Omental fat pad (tissue), 3 donors: ENCODE measurements at regions not wholly inside any gene's neighbourhood (a gene's known extent, or its start where the extent isn't known, plus 50 kb on each side); places are given as distances from the start of the nearest gene placed in this dataset.

Experiments
- ATAC-seq: fragments of 150-250 bp; one replicate; pipeline ENCODE4 v1.9.1; 2016; ENCODE audit warnings: mild to moderate bottlenecking, moderate library complexity; ENCODE audit not compliant: low FRiP score
- DNase-seq: peaks from one replicate; pipeline ENCODE4 v3.0.0-alpha.2; 2019; ENCODE audit warnings: low spot score
- CTCF ChIP-seq, 3 donors: fragments of 450-650 bp; IDR thresholded peaks; one replicate each; pipeline ENCODE4 v1.5.1; 2016 to 2017; ENCODE audit warnings: antibody characterized with exemption in 3 of 3, mild to moderate bottlenecking in 3 of 3, moderate library complexity in 2 of 3

GRCh38 chr5:54725391-54726280 is 208.1 kb downstream of the SNX18 start:
- DNase-seq (no peak), ATAC-seq (no peak)
- TF ChIP-seq CTCF (IDR thresholded peaks at IDR 0.05) = no peak

DNA sequence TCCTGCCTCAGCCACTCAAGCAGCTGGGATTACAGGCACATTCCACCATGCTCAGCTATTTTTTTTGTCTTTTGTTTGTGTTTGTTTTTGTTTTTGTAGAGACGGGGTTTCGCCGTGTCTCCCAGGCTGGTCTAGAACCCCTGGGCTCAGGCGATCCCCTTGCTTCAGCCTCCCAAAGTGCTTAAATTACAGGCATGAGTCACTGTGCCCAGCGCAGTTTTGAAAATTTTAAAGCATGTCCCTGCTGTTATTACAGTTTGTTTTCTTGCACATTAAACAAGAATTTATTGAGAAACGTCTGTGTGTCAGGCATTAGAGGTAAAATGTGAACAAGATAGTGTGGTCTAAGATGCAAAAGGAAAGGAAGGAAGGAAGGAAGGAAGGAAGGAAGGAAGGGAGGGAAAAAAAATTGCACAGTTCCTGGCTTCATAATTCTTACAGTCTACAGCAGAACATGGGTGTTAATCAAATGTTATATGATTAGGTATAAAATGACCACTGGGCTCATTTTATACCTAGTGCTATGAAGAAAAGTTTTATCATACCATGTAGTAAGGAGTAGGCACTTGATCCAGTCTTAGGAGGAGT is 205.4 kb downstream of the SNX18 start:
- no peak for ATAC-seq
- TF ChIP-seq CTCF (IDR thresholded peaks at IDR 0.05) = no peak
- DNase-seq = no peak

DNA sequence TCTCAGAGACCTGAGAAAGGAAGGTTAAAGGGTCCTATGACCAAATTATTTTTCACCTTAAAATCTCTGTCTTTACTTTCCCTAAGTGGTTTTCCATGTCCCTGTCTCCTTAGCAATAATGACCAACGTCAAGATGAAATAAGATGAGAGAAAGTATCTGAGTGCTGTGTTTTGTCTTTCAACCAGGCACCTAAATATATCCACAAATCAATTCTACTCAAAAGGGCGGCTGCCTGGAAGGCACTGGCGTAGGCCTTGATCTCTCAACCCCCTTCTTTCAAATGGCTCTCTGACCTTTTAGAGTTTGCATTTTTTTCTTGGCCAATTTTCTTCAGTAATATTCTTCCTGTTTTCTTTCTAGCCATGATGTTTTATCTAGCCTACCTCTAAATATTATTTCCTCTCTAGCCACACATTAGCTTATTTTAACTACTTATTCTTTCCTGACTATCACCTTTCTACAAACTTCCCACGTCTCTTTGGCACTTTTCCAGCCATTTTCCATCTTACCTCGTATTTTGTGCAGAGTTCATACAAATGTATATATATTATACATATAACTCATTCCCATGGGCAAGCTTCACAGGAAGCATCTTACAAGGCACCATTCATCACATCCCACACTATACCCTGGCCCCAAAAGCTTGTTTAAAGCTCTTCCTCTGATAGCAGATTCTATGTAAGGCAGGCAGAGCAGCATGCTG is 204.5 kb downstream of the SNX18 start:
- no peak for ATAC-seq
- DNase-seq = no peak
- TF ChIP-seq CTCF (IDR thresholded peaks at IDR 0.05) = no peak

DNA sequence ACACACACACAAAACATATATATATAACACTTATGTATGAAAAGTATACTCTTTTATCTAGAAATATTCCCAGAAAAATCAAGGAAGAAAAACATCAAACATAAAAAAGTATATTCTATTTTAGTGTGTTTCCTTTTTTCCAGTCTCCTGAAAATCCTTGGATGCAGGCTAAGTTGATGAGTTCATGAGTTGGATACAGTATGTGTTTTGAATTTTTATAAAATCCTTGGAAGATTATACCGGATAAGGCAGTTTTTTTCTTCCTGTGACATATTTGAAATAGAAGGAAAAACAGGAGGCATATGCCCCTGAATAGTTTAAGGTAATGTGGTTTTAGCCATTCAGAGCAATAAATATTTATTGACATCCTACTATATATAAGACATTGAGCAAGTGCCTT is 203.6 kb downstream of the SNX18 start:
- no peak for DNase-seq
- no peak for TF ChIP-seq CTCF (IDR thresholded peaks at IDR 0.05)
- ATAC-seq = no peak

DNA sequence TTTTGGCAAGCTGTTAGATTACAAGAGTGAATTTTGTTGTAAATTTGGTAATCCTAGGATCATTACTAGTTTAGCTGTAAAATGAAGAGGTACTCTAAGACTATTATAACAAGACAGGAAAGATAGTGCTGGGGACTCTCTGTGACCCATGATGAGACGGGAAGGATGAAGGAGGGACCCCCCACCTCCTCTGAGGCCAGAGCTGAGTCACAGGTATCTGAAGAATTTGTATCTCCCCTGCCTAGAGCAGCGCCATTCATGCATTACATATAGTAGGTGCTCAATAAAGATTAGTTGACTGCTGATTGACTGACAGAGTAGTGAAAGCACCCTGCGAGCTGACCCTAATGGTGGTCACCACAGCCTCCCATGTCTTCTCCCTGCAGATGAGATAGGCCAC is 202.8 kb downstream of the SNX18 start:
- DNase-seq (no peak), ATAC-seq (no peak)
- no peak for TF ChIP-seq CTCF (IDR thresholded peaks at IDR 0.05)

DNA sequence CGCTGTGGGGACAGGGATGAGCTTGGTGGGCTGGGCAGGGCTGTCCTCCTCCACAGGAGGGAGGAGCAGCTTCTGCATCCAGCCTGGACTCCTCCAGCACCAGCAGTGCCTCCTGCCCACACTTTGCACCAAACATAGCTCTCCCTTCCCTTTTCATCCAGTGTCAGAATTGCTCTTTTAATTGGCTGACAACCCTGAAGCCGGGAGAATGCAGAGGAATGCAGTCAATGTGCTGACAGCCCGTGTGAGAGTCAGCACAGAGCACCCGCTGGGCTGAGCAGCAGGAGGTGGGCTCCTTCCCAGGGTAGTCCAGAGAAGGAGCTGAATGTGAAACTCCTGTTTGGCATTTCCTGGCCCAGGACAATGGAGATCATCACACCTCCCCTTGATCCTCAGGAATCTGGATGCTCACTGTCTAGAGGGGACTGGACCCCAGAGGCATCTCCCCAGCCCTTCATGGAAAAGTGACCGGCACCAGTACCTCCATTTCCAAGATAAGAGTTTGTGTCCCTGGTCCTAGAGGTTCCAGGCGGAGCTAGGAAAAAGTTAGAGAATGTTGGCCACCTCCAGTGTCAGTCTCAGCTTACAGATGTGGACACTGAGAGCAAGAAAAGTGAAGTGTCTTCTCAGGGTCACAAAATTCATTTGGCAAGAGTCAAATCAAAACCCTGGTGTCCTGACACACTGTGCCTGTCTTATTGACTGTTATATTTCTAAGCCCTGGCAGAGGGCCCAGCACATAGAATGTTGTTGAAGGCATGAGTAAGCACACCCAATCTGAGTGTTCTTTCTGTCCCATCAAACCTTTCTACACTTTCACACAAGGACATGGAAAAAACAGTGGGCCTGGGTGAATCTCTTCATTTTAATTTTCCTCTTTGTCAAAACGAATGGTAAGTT is 202.1 kb downstream of the SNX18 start:
- no peak for ATAC-seq
- no peak for TF ChIP-seq CTCF (IDR thresholded peaks at IDR 0.05)
- DNase-seq = no peak
